HepG2 (cell line): ENCODE measurements at regions not wholly inside any gene's neighbourhood (a gene's known extent, or its start where the extent isn't known, plus 50 kb on each side); places are given as distances from the start of the nearest gene placed in this dataset.

Experiments used
- CREB1 ChIP-seq, 2 experiments: fragments of 450-650 bp in 1 of 2; IDR thresholded peaks; 2 replicates each; pipeline ENCODE4 v1.6.1; 2016 to 2017; ENCODE audit warnings: control low read depth in 1 of 2, mild to moderate bottlenecking in 1 of 2, missing compliant biosample characterization in 1 of 2, missing genetic modification characterization in 1 of 2
- FLYWCH1 ChIP-seq: sonication (generic); formaldehyde crosslinking; IDR thresholded peaks from 2 replicates; pipeline ENCODE4 v1.8.1; 2023; ENCODE audit warnings: mild to moderate bottlenecking, missing genetic modification reagents
- GLI4 ChIP-seq: sonication (generic); formaldehyde crosslinking; IDR thresholded peaks from 2 replicates; pipeline ENCODE4 v1.5.1; 2020; ENCODE audit warnings: missing genetic modification reagents, mild to moderate bottlenecking, moderate library complexity, borderline replicate concordance
- IKZF5 ChIP-seq: IDR thresholded peaks from 2 replicates; pipeline ENCODE4 v1.6.1; 2018; ENCODE audit warnings: missing genetic modification reagents, mild to moderate bottlenecking, missing compliant biosample characterization
- KDM5B ChIP-seq: sonication (generic); formaldehyde crosslinking; IDR thresholded peaks from 2 replicates; pipeline ENCODE4 v1.4.0; 2020; ENCODE audit warnings: missing genetic modification reagents, mild to moderate bottlenecking, borderline replicate concordance
- MED1 ChIP-seq: sonication (generic); formaldehyde crosslinking; IDR thresholded peaks from 2 replicates; pipeline ENCODE4 v1.4.0; 2020; ENCODE audit warnings: missing genetic modification reagents
- MEF2D ChIP-seq: sonication (generic); formaldehyde crosslinking; IDR thresholded peaks from 2 replicates; pipeline ENCODE4 v1.5.1; 2020; ENCODE audit warnings: mild to moderate bottlenecking, missing genetic modification reagents
- NBN ChIP-seq: fragments of 450-650 bp; conservative IDR thresholded peaks from 2 replicates; pipeline ENCODE4 v1.6.1; 2017
- SP1 ChIP-seq, 2 experiments: fragments of 450-650 bp in 1 of 2; sonication (generic) in 1 of 2; formaldehyde crosslinking in 1 of 2; IDR thresholded peaks; 2 replicates each; pipeline versions ENCODE4 v1.4.0 to v1.6.1; 2016 to 2020; ENCODE audit warnings: missing genetic modification reagents in 1 of 2
- ZBTB44 ChIP-seq: sonication (generic); formaldehyde crosslinking; IDR thresholded peaks from 2 replicates; pipeline ENCODE4 v1.4.0; 2020; ENCODE audit warnings: missing genetic modification reagents
- ZNF230 ChIP-seq: sonication (generic); formaldehyde crosslinking; IDR thresholded peaks from 2 replicates; pipeline ENCODE4 v1.4.0; 2020; ENCODE audit warnings: mild to moderate bottlenecking, missing genetic modification reagents
- ZNF235 ChIP-seq: sonication (generic); formaldehyde crosslinking; IDR thresholded peaks from 2 replicates; pipeline ENCODE4 v1.8.1; 2023; ENCODE audit warnings: mild to moderate bottlenecking, missing genetic modification reagents, borderline replicate concordance
- ZNF263 ChIP-seq: sonication (generic); formaldehyde crosslinking; IDR thresholded peaks from 2 replicates; pipeline ENCODE4 v1.4.0; 2020; ENCODE audit warnings: missing genetic modification reagents
- ZNF382 ChIP-seq: sonication (generic); formaldehyde crosslinking; IDR thresholded peaks from 2 replicates; pipeline ENCODE4 v1.5.0; 2020; ENCODE audit warnings: missing genetic modification reagents, mild to moderate bottlenecking, borderline replicate concordance
- ZNF766 ChIP-seq: sonication (generic); formaldehyde crosslinking; IDR thresholded peaks from 2 replicates; pipeline ENCODE4 v1.5.0; 2020; ENCODE audit warnings: missing genetic modification reagents, borderline replicate concordance
- ZNF776 ChIP-seq: sonication (generic); formaldehyde crosslinking; IDR thresholded peaks from 2 replicates; pipeline ENCODE4 v1.4.0; 2020; ENCODE audit warnings: mild to moderate bottlenecking, missing genetic modification reagents
- TF ChIP-seq, protein P1 (sequence below): sonication (generic); formaldehyde crosslinking; IDR thresholded peaks from 2 replicates; pipeline ENCODE4 v1.8.0; 2022; ENCODE audit warnings: missing genetic modification reagents, low read depth, mild to moderate bottlenecking, borderline replicate concordance
- TF ChIP-seq, protein P2 (sequence below): sonication (generic); formaldehyde crosslinking; IDR thresholded peaks from 2 replicates; pipeline ENCODE4 v1.8.0; 2022; ENCODE audit warnings: mild to moderate bottlenecking, missing genetic modification reagents, borderline replicate concordance
- TF ChIP-seq, protein P3 (sequence below): sonication (generic); formaldehyde crosslinking; IDR thresholded peaks from 2 replicates; pipeline ENCODE4 v1.5.0; 2020; ENCODE audit warnings: missing genetic modification reagents, mild to moderate bottlenecking, borderline replicate concordance
- TF ChIP-seq, protein P4 (sequence below): sonication (generic); formaldehyde crosslinking; IDR thresholded peaks from 2 replicates; pipeline ENCODE4 v1.4.0; 2020; ENCODE audit warnings: missing genetic modification reagents

GRCh38 chr6:169923468-169924464, 172.3 kb downstream of the ERMARD start (continued):
- peak; percentile 99 for TF ChIP-seq CREB1 (IDR thresholded peaks at IDR 0.05)
- no peak for TF ChIP-seq CREB1 (CRISPR knock-in tag; IDR thresholded peaks at IDR 0.05)
- TF ChIP-seq GLI4 (CRISPR knock-in tag) = no peak
- no peak for TF ChIP-seq MEF2D
- TF ChIP-seq ZNF230 (CRISPR knock-in tag) = no peak
- no peak for TF ChIP-seq ZNF263 (CRISPR knock-in tag)
- TF ChIP-seq, protein P1, sequence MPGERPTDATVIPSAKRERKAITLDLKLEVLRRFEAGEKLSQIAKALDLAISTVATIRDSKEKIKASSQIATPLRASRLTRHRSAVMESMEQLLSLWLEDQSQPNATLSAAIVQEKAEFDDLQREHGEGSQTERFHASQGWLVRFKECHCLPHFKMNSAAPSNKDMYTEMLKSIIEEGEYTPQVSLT (CRISPR knock-in tag) = no peak
- TF ChIP-seq SP1 (IDR thresholded peaks at IDR 0.05) = peak; percentile 70; the same call in 1 of the 2 replicates
- no peak for TF ChIP-seq SP1 (CRISPR knock-in tag; IDR thresholded peaks at IDR 0.05)
- TF ChIP-seq KDM5B (CRISPR knock-in tag) = no peak
- TF ChIP-seq ZBTB44 = no peak
- TF ChIP-seq NBN = peak; percentile 40; the same call in 1 of the 2 replicates
- TF ChIP-seq, protein P2, sequence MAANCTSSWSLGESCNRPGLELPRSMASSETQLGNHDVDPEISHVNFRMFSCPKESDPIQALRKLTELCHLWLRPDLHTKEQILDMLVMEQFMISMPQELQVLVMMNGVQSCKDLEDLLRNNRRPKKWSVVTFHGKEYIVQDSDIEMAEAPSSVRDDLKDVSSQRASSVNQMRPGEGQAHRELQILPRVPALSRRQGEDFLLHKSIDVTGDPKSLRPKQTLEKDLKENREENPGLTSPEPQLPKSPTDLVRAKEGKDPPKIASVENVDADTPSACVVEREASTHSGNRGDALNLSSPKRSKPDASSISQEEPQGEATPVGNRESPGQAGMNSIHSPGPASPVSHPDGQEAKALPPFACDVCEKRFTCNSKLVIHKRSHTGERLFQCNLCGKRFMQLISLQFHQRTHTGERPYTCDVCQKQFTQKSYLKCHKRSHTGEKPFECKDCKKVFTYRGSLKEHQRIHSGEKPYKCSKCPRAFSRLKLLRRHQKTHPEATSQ (CRISPR knock-in tag) = no peak
- no peak for TF ChIP-seq IKZF5 (CRISPR knock-in tag)
- TF ChIP-seq ZNF776 (CRISPR knock-in tag) = no peak
- no peak for TF ChIP-seq ZNF382 (CRISPR knock-in tag)
- TF ChIP-seq, protein P3, sequence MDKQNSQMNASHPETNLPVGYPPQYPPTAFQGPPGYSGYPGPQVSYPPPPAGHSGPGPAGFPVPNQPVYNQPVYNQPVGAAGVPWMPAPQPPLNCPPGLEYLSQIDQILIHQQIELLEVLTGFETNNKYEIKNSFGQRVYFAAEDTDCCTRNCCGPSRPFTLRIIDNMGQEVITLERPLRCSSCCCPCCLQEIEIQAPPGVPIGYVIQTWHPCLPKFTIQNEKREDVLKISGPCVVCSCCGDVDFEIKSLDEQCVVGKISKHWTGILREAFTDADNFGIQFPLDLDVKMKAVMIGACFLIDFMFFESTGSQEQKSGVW (CRISPR knock-in tag) = no peak
- no peak for TF ChIP-seq ZNF766 (CRISPR knock-in tag)
- no peak for TF ChIP-seq MED1
- TF ChIP-seq, protein P4, sequence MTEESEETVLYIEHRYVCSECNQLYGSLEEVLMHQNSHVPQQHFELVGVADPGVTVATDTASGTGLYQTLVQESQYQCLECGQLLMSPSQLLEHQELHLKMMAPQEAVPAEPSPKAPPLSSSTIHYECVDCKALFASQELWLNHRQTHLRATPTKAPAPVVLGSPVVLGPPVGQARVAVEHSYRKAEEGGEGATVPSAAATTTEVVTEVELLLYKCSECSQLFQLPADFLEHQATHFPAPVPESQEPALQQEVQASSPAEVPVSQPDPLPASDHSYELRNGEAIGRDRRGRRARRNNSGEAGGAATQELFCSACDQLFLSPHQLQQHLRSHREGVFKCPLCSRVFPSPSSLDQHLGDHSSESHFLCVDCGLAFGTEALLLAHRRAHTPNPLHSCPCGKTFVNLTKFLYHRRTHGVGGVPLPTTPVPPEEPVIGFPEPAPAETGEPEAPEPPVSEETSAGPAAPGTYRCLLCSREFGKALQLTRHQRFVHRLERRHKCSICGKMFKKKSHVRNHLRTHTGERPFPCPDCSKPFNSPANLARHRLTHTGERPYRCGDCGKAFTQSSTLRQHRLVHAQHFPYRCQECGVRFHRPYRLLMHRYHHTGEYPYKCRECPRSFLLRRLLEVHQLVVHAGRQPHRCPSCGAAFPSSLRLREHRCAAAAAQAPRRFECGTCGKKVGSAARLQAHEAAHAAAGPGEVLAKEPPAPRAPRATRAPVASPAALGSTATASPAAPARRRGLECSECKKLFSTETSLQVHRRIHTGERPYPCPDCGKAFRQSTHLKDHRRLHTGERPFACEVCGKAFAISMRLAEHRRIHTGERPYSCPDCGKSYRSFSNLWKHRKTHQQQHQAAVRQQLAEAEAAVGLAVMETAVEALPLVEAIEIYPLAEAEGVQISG = no peak
- TF ChIP-seq ZNF235 (CRISPR knock-in tag) = no peak
- no peak for TF ChIP-seq FLYWCH1
